Right lobe of liver (tissue), 4 donors: ENCODE measurements at regions not wholly inside any gene's neighbourhood (a gene's known extent, or its start where the extent isn't known, plus 50 kb on each side); places are given as distances from the start of the nearest gene placed in this dataset.

Source experiments
- CTCF ChIP-seq, 4 donors: fragments of 200-600 bp in 3 of 4; fragments of 450-650 bp in 1 of 4; IDR thresholded peaks; one replicate each; pipeline versions ENCODE4 v1.5.1 to v1.8.0; 2016 to 2022; ENCODE audit warnings: antibody characterized with exemption in 4 of 4, mild to moderate bottlenecking in 2 of 4
- POLR2A ChIP-seq: fragments of 450-650 bp; IDR thresholded peaks from one replicate; pipeline ENCODE4 v1.6.1; 2017; ENCODE audit warnings: antibody characterized with exemption, mild to moderate bottlenecking
- donor health status: DM: no; HTN: no; CAD: no.
- donor health status: DM: no; HTN: no; CAD: no.
- donor health status: DM: no; HTN: yes; CAD: no.

GRCh38 chr15:95210436-95210981 is 979.1 kb downstream of the MCTP2 start:
- TF ChIP-seq CTCF (IDR thresholded peaks at IDR 0.05) (no peak), POLR2A (no peak)
